GM12878 (cell line): ENCODE measurements at regions not wholly inside any gene's neighbourhood (a gene's known extent, or its start where the extent isn't known, plus 50 kb on each side); places are given as distances from the start of the nearest gene placed in this dataset.

Experiments used
- ATAC-seq: fragments of 200-7000 bp; cut with Tn5 transposase; 3 replicates; pipeline ENCODE4 v1.9.1; 2020; ENCODE audit warnings: mild to moderate bottlenecking, moderate library complexity
- BruUV-seq: library from RNA; stranded (reverse); fragments of 400-500 nt; replicated peaks from 2 replicates; lab custom pipeline; 2021; lab: Mats Ljungman, UMichigan
- CTCF ChIA-PET: fragments of 300-600 bp; sonication (Branson Sonifier 250); formaldehyde crosslinking; extraction: SDS; loops from one replicate; lab custom pipeline; 2021; ENCODE audit warnings: inconsistent platforms; lab: Yijun Ruan, JAX
- POLR2A ChIA-PET: fragments of 350-600 bp; formaldehyde crosslinking; extraction: SDS; loops from one replicate; lab custom pipeline; 2021; ENCODE audit warnings: inconsistent platforms; lab: Charles Lee
- RAD21 ChIA-PET: fragments of 300-600 bp; sonication (Branson Sonifier 250); formaldehyde crosslinking; loops from one replicate; lab custom pipeline; 2023; ENCODE audit warnings: antibody characterized with exemption; ENCODE audit not compliant: unreplicated experiment; lab: Charles Lee
- SMC1A ChIA-PET: fragments of 300-600 bp; sonication (Branson Sonifier 250); formaldehyde crosslinking; loops from one replicate; lab custom pipeline; 2023; ENCODE audit not compliant: unreplicated experiment, uncharacterized antibody; lab: Charles Lee
- DNase-seq: peaks from one replicate; pipeline ENCODE4 v3.0.0-alpha.2; 2011; ENCODE audit warnings: low read depth, low spot score
- FAIRE-seq: peaks from 3 replicates; lab custom pipeline; 2011; peaks lifted over from hg19 to GRCh38; lab: Jason Lieb, UNC
- H2AFZ ChIP-seq: 2 replicates; pipeline ENCODE4 v1.6.0; 2011; ENCODE audit warnings: low read depth, low read length, control low read depth; ENCODE audit not compliant: control insufficient read depth
- H3K27ac ChIP-seq: 2 replicates; pipeline ENCODE4 v1.5.1; 2011; ENCODE audit warnings: control low read depth; ENCODE audit not compliant: control insufficient read depth, insufficient read depth
- H3K27me3 ChIP-seq, 2 experiments: replicated peaks in 1 of 2; 2 replicates each; pipeline versions ENCODE4 v1.6.0 to v1.6.1; 2011; ENCODE audit warnings: low read length in 1 of 2; ENCODE audit not compliant: control insufficient read depth in 2 of 2, insufficient read depth in 2 of 2
- H3K36me3 ChIP-seq, 2 experiments: 2 replicates each; pipeline ENCODE4 v1.5.1; 2011; ENCODE audit warnings: low read length in 1 of 2; ENCODE audit not compliant: control insufficient read depth in 2 of 2, insufficient read depth in 2 of 2
- H3K4me1 ChIP-seq: 2 replicates; pipeline ENCODE4 v1.6.1; 2011; ENCODE audit warnings: mild to moderate bottlenecking, low read length, moderate library complexity, mixed read lengths; ENCODE audit not compliant: control insufficient read depth, insufficient read depth
- H3K4me2 ChIP-seq: 2 replicates; pipeline ENCODE4 v1.6.0; 2011; ENCODE audit warnings: control low read depth; ENCODE audit not compliant: control insufficient read depth, insufficient read depth
- H3K4me3 ChIP-seq: fragments of 200-600 bp; sonication (generic); 2 replicates; pipeline ENCODE4 v1.5.1; 2016
- H3K79me2 ChIP-seq: 2 replicates; pipeline ENCODE4 v1.6.0; 2011; ENCODE audit warnings: low read length; ENCODE audit not compliant: control insufficient read depth, insufficient read depth
- H3K9ac ChIP-seq: 2 replicates; pipeline ENCODE4 v1.8.0; 2011; ENCODE audit warnings: low read length, control low read depth, mixed read lengths; ENCODE audit not compliant: control insufficient read depth, insufficient read depth
- H3K9me3 ChIP-seq: replicated peaks from 3 replicates; pipeline ENCODE4 v1.5.1; 2011; ENCODE audit warnings: mild to moderate bottlenecking, low read length; ENCODE audit not compliant: control insufficient read depth, insufficient read depth
- H4K20me1 ChIP-seq: 2 replicates; pipeline ENCODE4 v1.6.0; 2011; ENCODE audit not compliant: control insufficient read depth, insufficient read depth
- CREM ChIP-seq: IDR thresholded peaks from 2 replicates; pipeline ENCODE4 v1.6.1; 2014; ENCODE audit warnings: antibody characterized with exemption, low read depth
- HDAC6 ChIP-seq: fragments of 200-600 bp; sonication (generic); IDR thresholded peaks from one replicate; pipeline ENCODE4 v1.8.0; 2017; ENCODE audit warnings: antibody characterized with exemption; ENCODE audit not compliant: unreplicated experiment
- SPI1 ChIP-seq: IDR thresholded peaks from 2 replicates; pipeline ENCODE4 v1.6.1; 2011; ENCODE audit warnings: low read depth, mild to moderate bottlenecking, low read length, moderate library complexity, borderline replicate concordance; ENCODE audit not compliant: insufficient read depth
- ZNF274 ChIP-seq: IDR thresholded peaks from one replicate; pipeline ENCODE4 v1.8.0; 2011; ENCODE audit not compliant: insufficient read length, insufficient read depth
- ZNF592 ChIP-seq: fragments of 450-650 bp; IDR thresholded peaks from 2 replicates; pipeline ENCODE4 v1.6.1; 2017; ENCODE audit warnings: mild to moderate bottlenecking, moderate library complexity
- WGBS: methylation state at CpG from one replicate; pipeline ENCODE4 v1.1.6; 2016; ENCODE audit warnings: low lambda C conversion rate; ENCODE audit not compliant: insufficient replicate concordance, insufficient coverage; ENCODE audit errors: missing lambda C conversion rate; 5-methylcytosine and 5-hydroxymethylcytosine counted together
- in situ Hi-C: fragments of 300-500 bp; cut with MboI; formaldehyde crosslinking; loops from 9 replicates; pipeline ENCODE4 v1.14.3; 2018; ENCODE audit warnings: mixed read lengths
- intact Hi-C: fragments of 100-400 bp; cut with micrococcal nuclease; formaldehyde crosslinking; loops from one replicate; pipeline ENCODE4 v1.14.2; 2022; ENCODE audit not compliant: unreplicated experiment
- TF ChIP-seq, protein P1 (sequence below): fragments of 450-650 bp; formaldehyde crosslinking; IDR thresholded peaks from 2 replicates; pipeline ENCODE4 v1.4.0; 2022; ENCODE audit warnings: mild to moderate bottlenecking, moderate library complexity
- TF ChIP-seq, protein P2 (sequence below): IDR thresholded peaks from 2 replicates; pipeline ENCODE4 v1.6.1; 2011; ENCODE audit warnings: low read depth, low read length, improper control_type of control experiment, borderline replicate concordance
- TF ChIP-seq, protein P3 (sequence below): IDR thresholded peaks from 2 replicates; pipeline ENCODE4 v1.6.1; 2012; ENCODE audit warnings: low read length, inconsistent platforms

DNA sequence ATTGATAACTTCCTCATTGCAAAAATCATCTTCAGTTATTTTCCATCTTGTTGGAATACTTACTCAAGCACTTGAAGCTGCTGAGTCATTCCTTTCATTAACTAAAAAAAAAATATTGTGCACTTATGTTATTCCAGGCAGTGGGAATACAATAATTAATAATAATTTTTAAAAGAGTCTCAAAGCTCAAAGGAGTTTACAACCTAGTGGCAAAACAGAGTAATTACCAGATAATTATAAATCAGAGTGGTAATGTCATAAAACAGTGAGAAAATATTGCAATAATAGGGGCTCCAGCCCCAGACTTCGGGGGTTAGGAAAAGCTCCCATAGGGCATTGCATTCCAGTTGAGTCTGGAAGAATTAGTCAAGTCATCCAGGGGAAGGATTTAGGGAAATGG, 79.6 kb downstream of the DDX53 start:
- no peak for DNase-seq
- intact Hi-C loops (no loop called here), in situ Hi-C loops (no loop called here)
- Histone ChIP-seq H3K4me3 (no peak overlapping the region), H3K79me2 (no peaks in the 10 kb centered on the region), H2AFZ (no peak overlapping the region), H3K27me3 (no peaks in the 10 kb centered on the region), H3K9me3 (no peaks in the 10 kb centered on the region), H3K9ac (no peak overlapping the region), H3K27ac (no peak overlapping the region), H4K20me1 (no peaks in the 10 kb centered on the region), H3K4me2 (no peak overlapping the region), H3K4me1 (no peaks in the 10 kb centered on the region), H3K36me3 (no peaks in the 10 kb centered on the region)
- no peak for TF ChIP-seq ZNF274
- TF ChIP-seq, protein P1, sequence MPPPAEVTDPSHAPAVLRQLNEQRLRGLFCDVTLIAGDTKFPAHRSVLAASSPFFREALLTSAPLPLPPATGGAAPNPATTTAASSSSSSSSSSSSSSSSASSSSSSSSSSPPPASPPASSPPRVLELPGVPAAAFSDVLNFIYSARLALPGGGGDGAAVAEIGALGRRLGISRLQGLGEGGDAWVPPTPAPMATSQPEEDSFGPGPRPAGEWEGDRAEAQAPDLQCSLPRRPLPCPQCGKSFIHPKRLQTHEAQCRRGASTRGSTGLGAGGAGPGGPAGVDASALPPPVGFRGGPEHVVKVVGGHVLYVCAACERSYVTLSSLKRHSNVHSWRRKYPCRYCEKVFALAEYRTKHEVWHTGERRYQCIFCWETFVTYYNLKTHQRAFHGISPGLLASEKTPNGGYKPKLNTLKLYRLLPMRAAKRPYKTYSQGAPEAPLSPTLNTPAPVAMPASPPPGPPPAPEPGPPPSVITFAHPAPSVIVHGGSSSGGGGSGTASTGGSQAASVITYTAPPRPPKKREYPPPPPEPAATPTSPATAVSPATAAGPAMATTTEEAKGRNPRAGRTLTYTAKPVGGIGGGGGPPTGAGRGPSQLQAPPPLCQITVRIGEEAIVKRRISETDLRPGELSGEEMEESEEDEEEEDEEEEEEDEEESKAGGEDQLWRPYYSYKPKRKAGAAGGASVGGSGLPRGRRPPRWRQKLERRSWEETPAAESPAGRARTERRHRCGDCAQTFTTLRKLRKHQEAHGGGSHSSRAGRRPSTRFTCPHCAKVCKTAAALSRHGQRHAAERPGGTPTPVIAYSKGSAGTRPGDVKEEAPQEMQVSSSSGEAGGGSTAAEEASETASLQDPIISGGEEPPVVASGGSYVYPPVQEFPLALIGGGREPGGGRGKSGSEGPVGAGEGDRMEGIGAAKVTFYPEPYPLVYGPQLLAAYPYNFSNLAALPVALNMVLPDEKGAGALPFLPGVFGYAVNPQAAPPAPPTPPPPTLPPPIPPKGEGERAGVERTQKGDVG (CRISPR knock-in tag): no peak
- no peak for TF ChIP-seq SPI1
- no peak for TF ChIP-seq CREM
- TF ChIP-seq, protein P2, sequence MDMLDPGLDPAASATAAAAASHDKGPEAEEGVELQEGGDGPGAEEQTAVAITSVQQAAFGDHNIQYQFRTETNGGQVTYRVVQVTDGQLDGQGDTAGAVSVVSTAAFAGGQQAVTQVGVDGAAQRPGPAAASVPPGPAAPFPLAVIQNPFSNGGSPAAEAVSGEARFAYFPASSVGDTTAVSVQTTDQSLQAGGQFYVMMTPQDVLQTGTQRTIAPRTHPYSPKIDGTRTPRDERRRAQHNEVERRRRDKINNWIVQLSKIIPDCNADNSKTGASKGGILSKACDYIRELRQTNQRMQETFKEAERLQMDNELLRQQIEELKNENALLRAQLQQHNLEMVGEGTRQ: no peak
- TF ChIP-seq, protein P3, sequence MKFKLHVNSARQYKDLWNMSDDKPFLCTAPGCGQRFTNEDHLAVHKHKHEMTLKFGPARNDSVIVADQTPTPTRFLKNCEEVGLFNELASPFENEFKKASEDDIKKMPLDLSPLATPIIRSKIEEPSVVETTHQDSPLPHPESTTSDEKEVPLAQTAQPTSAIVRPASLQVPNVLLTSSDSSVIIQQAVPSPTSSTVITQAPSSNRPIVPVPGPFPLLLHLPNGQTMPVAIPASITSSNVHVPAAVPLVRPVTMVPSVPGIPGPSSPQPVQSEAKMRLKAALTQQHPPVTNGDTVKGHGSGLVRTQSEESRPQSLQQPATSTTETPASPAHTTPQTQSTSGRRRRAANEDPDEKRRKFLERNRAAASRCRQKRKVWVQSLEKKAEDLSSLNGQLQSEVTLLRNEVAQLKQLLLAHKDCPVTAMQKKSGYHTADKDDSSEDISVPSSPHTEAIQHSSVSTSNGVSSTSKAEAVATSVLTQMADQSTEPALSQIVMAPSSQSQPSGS: no peak
- TF ChIP-seq HDAC6: no peak
- TF ChIP-seq ZNF592: no peak
- ChIA-PET CTCF (interaction anchor here (0.7 kb wide), 1 partner anchor 38 kb away, joined by 3 read pairs; no protein-coding TSS in a partner anchor), RAD21 (no interaction called here), POLR2A (no interaction called here), SMC1A (no interaction called here)
- FAIRE-seq: no peak
- BruUV-seq: no TSS peak
- WGBS: 0% methylated on average over 1 of the region's 1 CpG
- ATAC-seq: no peak
